GM12874 (cell line): ENCODE measurements at regions not wholly inside any gene's neighbourhood (a gene's known extent, or its start where the extent isn't known, plus 50 kb on each side); places are given as distances from the start of the nearest gene placed in this dataset.

Source experiments
- CTCF ChIP-seq: IDR thresholded peaks from 2 replicates; pipeline ENCODE4 v1.5.1; 2011; ENCODE audit warnings: low read depth, mild to moderate bottlenecking, control low read depth, low read length, moderate library complexity; ENCODE audit not compliant: insufficient read depth

DNA sequence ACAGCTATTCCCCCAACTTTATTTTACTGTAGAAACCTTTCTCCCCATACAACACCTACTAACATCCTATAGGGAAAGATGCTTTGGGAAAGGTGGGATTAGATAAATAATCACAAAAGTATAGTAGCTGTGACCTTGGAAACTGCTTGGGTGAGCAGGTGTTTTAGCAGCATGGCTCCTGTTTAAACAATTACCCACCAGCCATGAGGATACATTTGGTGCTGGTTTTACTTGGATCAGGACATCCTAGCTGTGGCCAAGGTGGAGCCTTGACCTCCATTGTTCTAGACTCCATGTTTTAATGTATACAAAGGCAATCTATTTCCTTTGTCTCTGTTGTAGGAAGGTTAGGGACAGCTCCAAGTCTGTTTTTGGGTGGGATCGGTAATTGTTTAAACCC, 56.8 kb upstream of the ALDH1B1 start:
- no peak for TF ChIP-seq CTCF

DNA sequence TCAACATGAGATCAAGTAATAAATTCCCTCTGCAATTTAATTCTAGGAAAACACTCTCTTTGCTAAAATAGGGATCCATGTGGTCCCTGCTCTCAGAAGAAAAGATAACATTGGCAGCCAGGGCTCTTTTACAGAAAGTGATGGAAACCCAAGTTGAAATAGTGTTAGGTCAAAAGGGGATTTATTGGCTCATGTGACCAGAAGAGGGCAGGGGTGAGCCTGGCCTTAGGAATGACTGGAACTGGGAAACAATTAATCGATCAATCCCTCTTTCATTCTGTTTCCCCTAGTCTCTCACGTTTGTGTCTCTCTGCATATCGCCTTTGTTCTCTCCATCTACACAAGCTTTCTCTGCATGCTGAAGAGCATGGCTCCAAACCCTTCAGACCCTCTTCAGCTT, 58.3 kb upstream of the ALDH1B1 start:
- no peak for TF ChIP-seq CTCF

- no peak for TF ChIP-seq CTCF
These were observed 59.5 kb upstream of the ALDH1B1 start for GRCh38 chr9:38333047-38333446.

GRCh38 chr9:38332625-38333024, 59.9 kb upstream of the ALDH1B1 start:
- no peak for TF ChIP-seq CTCF

DNA sequence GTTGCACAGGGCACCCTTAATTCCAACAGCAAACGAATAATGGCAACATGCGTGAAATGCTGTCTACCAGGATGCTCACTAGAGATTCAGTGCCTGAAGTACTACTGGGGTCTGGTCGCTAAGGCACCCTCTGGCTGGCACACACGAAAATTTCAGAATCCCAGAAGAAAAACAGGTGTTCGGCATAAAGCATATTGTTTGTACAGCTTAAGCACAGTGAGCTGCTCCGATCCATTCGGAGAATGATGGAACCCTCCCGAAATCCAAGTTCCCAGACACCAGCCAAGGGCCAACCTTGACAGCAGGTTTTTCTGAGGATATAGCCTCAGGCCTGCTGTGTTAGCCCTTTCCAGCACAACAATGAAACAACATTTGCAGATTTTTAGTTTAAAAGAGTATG, 61.4 kb upstream of the ALDH1B1 start:
- no peak for TF ChIP-seq CTCF

GRCh38 chr9:38329968-38330367, 62.5 kb upstream of the ALDH1B1 start:
- no peak for TF ChIP-seq CTCF

DNA sequence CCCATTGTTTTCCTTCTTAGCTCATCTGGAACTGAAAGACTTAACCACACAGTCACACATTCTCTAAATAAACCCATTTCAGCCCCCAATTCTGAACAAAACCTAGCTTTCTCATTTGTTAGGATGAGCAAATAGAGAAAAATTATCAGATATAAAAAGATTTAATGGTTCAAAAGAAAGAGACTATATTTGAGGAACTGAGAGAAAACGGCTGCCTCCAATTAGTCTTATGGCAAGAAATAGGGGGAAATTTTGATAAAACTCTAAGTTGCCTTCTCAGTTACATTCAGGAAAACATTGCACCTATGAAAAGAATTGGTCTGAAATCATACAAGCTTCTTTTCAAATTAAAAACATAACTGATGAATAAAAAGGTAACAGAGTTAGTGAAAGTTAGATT, 63.7 kb upstream of the ALDH1B1 start:
- TF ChIP-seq CTCF: no peak

DNA sequence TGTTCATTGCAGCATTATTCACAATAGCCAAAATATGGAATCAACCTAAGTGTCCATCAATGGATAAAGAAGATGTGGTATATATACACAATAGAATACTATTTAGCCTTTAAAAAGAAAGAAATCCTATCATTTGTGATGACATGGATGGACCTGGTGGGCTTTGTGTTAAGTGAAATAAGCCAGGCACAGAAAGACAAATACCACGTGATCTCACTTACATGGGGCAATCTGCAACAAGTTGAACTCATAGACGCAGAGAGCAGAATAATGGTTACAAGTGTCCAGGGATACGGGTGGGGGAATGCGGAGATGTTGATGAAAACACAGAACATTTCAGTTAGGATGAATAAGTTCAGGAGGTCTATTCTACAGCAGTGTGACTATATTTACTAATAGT, 66.4 kb upstream of the ALDH1B1 start:
- no peak for TF ChIP-seq CTCF
